GM12878 (cell line): ENCODE measurements at regions not wholly inside any gene's neighbourhood (a gene's known extent, or its start where the extent isn't known, plus 50 kb on each side); places are given as distances from the start of the nearest gene placed in this dataset.

Experiments
- ATAC-seq: fragments of 200-7000 bp; cut with Tn5 transposase; 3 replicates; pipeline ENCODE4 v1.9.1; 2020; ENCODE audit warnings: mild to moderate bottlenecking, moderate library complexity
- BruUV-seq: library from RNA; stranded (reverse); fragments of 400-500 nt; replicated peaks from 2 replicates; lab custom pipeline; 2021; lab: Mats Ljungman, UMichigan
- CTCF ChIA-PET: fragments of 300-600 bp; sonication (Branson Sonifier 250); formaldehyde crosslinking; extraction: SDS; loops from one replicate; lab custom pipeline; 2021; ENCODE audit warnings: inconsistent platforms; lab: Yijun Ruan, JAX
- POLR2A ChIA-PET: fragments of 350-600 bp; formaldehyde crosslinking; extraction: SDS; loops from one replicate; lab custom pipeline; 2021; ENCODE audit warnings: inconsistent platforms; lab: Charles Lee
- RAD21 ChIA-PET: fragments of 300-600 bp; sonication (Branson Sonifier 250); formaldehyde crosslinking; loops from one replicate; lab custom pipeline; 2023; ENCODE audit warnings: antibody characterized with exemption; ENCODE audit not compliant: unreplicated experiment; lab: Charles Lee
- SMC1A ChIA-PET: fragments of 300-600 bp; sonication (Branson Sonifier 250); formaldehyde crosslinking; loops from one replicate; lab custom pipeline; 2023; ENCODE audit not compliant: unreplicated experiment, uncharacterized antibody; lab: Charles Lee
- DNase-seq: peaks from one replicate; pipeline ENCODE4 v3.0.0-alpha.2; 2011; ENCODE audit warnings: low read depth, low spot score
- FAIRE-seq: peaks from 3 replicates; lab custom pipeline; 2011; peaks lifted over from hg19 to GRCh38; lab: Jason Lieb, UNC
- H2AFZ ChIP-seq: 2 replicates; pipeline ENCODE4 v1.6.0; 2011; ENCODE audit warnings: low read depth, low read length, control low read depth; ENCODE audit not compliant: control insufficient read depth
- H3K27ac ChIP-seq: 2 replicates; pipeline ENCODE4 v1.5.1; 2011; ENCODE audit warnings: control low read depth; ENCODE audit not compliant: control insufficient read depth, insufficient read depth
- H3K27me3 ChIP-seq, 2 experiments: replicated peaks in 1 of 2; 2 replicates each; pipeline versions ENCODE4 v1.6.0 to v1.6.1; 2011; ENCODE audit warnings: low read length in 1 of 2; ENCODE audit not compliant: control insufficient read depth in 2 of 2, insufficient read depth in 2 of 2
- H3K36me3 ChIP-seq, 2 experiments: 2 replicates each; pipeline ENCODE4 v1.5.1; 2011; ENCODE audit warnings: low read length in 1 of 2; ENCODE audit not compliant: control insufficient read depth in 2 of 2, insufficient read depth in 2 of 2
- H3K4me1 ChIP-seq: 2 replicates; pipeline ENCODE4 v1.6.1; 2011; ENCODE audit warnings: mild to moderate bottlenecking, low read length, moderate library complexity, mixed read lengths; ENCODE audit not compliant: control insufficient read depth, insufficient read depth
- H3K4me2 ChIP-seq: 2 replicates; pipeline ENCODE4 v1.6.0; 2011; ENCODE audit warnings: control low read depth; ENCODE audit not compliant: control insufficient read depth, insufficient read depth
- H3K4me3 ChIP-seq: fragments of 200-600 bp; sonication (generic); 2 replicates; pipeline ENCODE4 v1.5.1; 2016
- H3K79me2 ChIP-seq: 2 replicates; pipeline ENCODE4 v1.6.0; 2011; ENCODE audit warnings: low read length; ENCODE audit not compliant: control insufficient read depth, insufficient read depth
- H3K9ac ChIP-seq: 2 replicates; pipeline ENCODE4 v1.8.0; 2011; ENCODE audit warnings: low read length, control low read depth, mixed read lengths; ENCODE audit not compliant: control insufficient read depth, insufficient read depth
- H3K9me3 ChIP-seq: replicated peaks from 3 replicates; pipeline ENCODE4 v1.5.1; 2011; ENCODE audit warnings: mild to moderate bottlenecking, low read length; ENCODE audit not compliant: control insufficient read depth, insufficient read depth
- H4K20me1 ChIP-seq: 2 replicates; pipeline ENCODE4 v1.6.0; 2011; ENCODE audit not compliant: control insufficient read depth, insufficient read depth
- EGR1 ChIP-seq, 2 experiments: IDR thresholded peaks; 1 replicate in 1 of 2; 2 replicates in 1 of 2; pipeline ENCODE4 v1.6.1; 2011 to 2012; ENCODE audit warnings: low read depth in 2 of 2, low read length in 2 of 2, borderline replicate concordance in 1 of 2, mild to moderate bottlenecking in 1 of 2, moderate library complexity in 1 of 2
- HDAC2 ChIP-seq: fragments of 200-600 bp; sonication (generic); IDR thresholded peaks from 2 replicates; pipeline ENCODE4 v1.6.1; 2017
- HSF1 ChIP-seq: fragments of 150-350 bp; IDR thresholded peaks from 2 replicates; pipeline ENCODE4 v1.6.1; 2014; ENCODE audit warnings: mild to moderate bottlenecking, low read depth, low read length
- IRF4 ChIP-seq: IDR thresholded peaks from 2 replicates; pipeline ENCODE4 v1.6.1; 2011; ENCODE audit warnings: low read depth, low read length
- LARP7 ChIP-seq: fragments of 450-650 bp; IDR thresholded peaks from 2 replicates; pipeline ENCODE4 v1.6.1; 2017; ENCODE audit warnings: mild to moderate bottlenecking
- MAX ChIP-seq: IDR thresholded peaks from 2 replicates; pipeline ENCODE4 v1.6.1; 2012; ENCODE audit warnings: low read depth, low read length, improper control_type of control experiment
- NRF1 ChIP-seq: conservative IDR thresholded peaks from 2 replicates; pipeline ENCODE4 v1.6.1; 2011; ENCODE audit warnings: mild to moderate bottlenecking, low read depth, low read length, improper control_type of control experiment
- PRDM15 ChIP-seq: fragments of 450-650 bp; formaldehyde crosslinking; IDR thresholded peaks from 2 replicates; pipeline ENCODE4 v1.4.0; 2020; ENCODE audit warnings: mild to moderate bottlenecking, moderate library complexity
- RUNX3 ChIP-seq: IDR thresholded peaks from 2 replicates; pipeline ENCODE4 v1.6.1; 2012; ENCODE audit warnings: low read length, inconsistent platforms
- SUPT20H ChIP-seq: IDR thresholded peaks from 2 replicates; pipeline ENCODE4 v1.6.1; 2011; ENCODE audit warnings: low read depth, mild to moderate bottlenecking, low read length, moderate library complexity, borderline replicate concordance; ENCODE audit not compliant: control insufficient read depth
- TCF12 ChIP-seq: IDR thresholded peaks from 2 replicates; pipeline ENCODE4 v1.6.1; 2011; ENCODE audit warnings: low read depth, mild to moderate bottlenecking, low read length
- ZNF687 ChIP-seq: fragments of 450-650 bp; IDR thresholded peaks from 2 replicates; pipeline ENCODE4 v1.6.1; 2017; ENCODE audit warnings: mild to moderate bottlenecking, moderate library complexity
- WGBS: methylation state at CpG from one replicate; pipeline ENCODE4 v1.1.6; 2016; ENCODE audit warnings: low lambda C conversion rate; ENCODE audit not compliant: insufficient replicate concordance, insufficient coverage; ENCODE audit errors: missing lambda C conversion rate; 5-methylcytosine and 5-hydroxymethylcytosine counted together
- in situ Hi-C: fragments of 300-500 bp; cut with MboI; formaldehyde crosslinking; loops from 9 replicates; pipeline ENCODE4 v1.14.3; 2018; ENCODE audit warnings: mixed read lengths
- intact Hi-C: fragments of 100-400 bp; cut with micrococcal nuclease; formaldehyde crosslinking; loops from one replicate; pipeline ENCODE4 v1.14.2; 2022; ENCODE audit not compliant: unreplicated experiment

GRCh38 chr17:70888324-70888723 is 719.0 kb downstream of the KCNJ2 start (continued):
- no peak for TF ChIP-seq ZNF687
- TF ChIP-seq, all 136 proteins: peak for 0

- intact Hi-C loops: no loop called here
- WGBS: 8% methylated on average over 4 of the region's 4 CpGs
- POLR2A ChIA-PET: no interaction called here
- no peak for TF ChIP-seq NRF1
- TF ChIP-seq HSF1: no peak
- no peak for TF ChIP-seq TCF12
- TF ChIP-seq LARP7: no peak
- TF ChIP-seq PRDM15: no peak
- TF ChIP-seq SUPT20H: no peak
- TF ChIP-seq HDAC2: no peak
- TF ChIP-seq EGR1 (IDR thresholded peaks at IDR 0.05; ENCODE audit: borderline replicate concordance in 1 of 2, low read depth in 2 of 2, low read length in 2 of 2): no peak
- no peak for TF ChIP-seq MAX
- TF ChIP-seq RUNX3: no peak
- no peak for TF ChIP-seq IRF4
Observed at GRCh38 chr17:70891306-70891705, 722.0 kb downstream of the KCNJ2 start.

More at GRCh38 chr17:70891306-70891705, 722.0 kb downstream of the KCNJ2 start:
- no peak for ATAC-seq
- Histone ChIP-seq H4K20me1 (no peaks in the 10 kb centered on the region), H3K4me3 (no peak overlapping the region), H3K9me3 (no peaks in the 10 kb centered on the region), H2AFZ (no peak overlapping the region), H3K27ac (no peak overlapping the region), H3K27me3 (no peaks in the 10 kb centered on the region), H3K4me1 (no peaks in the 10 kb centered on the region), H3K9ac (no peak overlapping the region), H3K36me3 (no peaks in the 10 kb centered on the region), H3K79me2 (no peaks in the 10 kb centered on the region), H3K4me2 (no peak overlapping the region)
- no peak for FAIRE-seq
- RAD21 ChIA-PET: no interaction called here
- BruUV-seq: no TSS peak
- SMC1A ChIA-PET: no interaction called here
- CTCF ChIA-PET: no interaction called here
- in situ Hi-C loops: no loop called here
- no peak for DNase-seq
